Activated CD4-positive, alpha-beta memory T cell treated with anti-CD3 and anti-CD28 coated beads, Interleukin-2, amount 10 ng/mL, durations not matched to agents 7 days and 5 days (primary cell): ENCODE measurements at regions not wholly inside any gene's neighbourhood (a gene's known extent, or its start where the extent isn't known, plus 50 kb on each side); places are given as distances from the start of the nearest gene placed in this dataset.

Source experiments
- CTCF ChIA-PET: fragments of 350-600 bp; sonication (Branson Sonifier 250); formaldehyde crosslinking; loops from one replicate; lab custom pipeline; 2021; ENCODE audit warnings: antibody characterized with exemption, inconsistent platforms; lab: Charles Lee
- POLR2A ChIA-PET: fragments of 350-600 bp; sonication (Branson Sonifier 250); formaldehyde crosslinking; loops from one replicate; lab custom pipeline; 2021; ENCODE audit warnings: antibody characterized with exemption; lab: Charles Lee
- DNase-seq: peaks from one replicate; pipeline ENCODE4 v3.0.0-alpha.2; 2020
- H3K27ac Mint-ChIP-seq: one replicate; pipeline ENCODE4 v1.8.0; 2021; ENCODE audit warnings: mild to moderate bottlenecking, mixed read lengths
- H3K27me3 Mint-ChIP-seq: one replicate; pipeline ENCODE4 v1.8.0; 2021; ENCODE audit warnings: mixed read lengths
- H3K36me3 Mint-ChIP-seq: one replicate; pipeline ENCODE4 v1.8.0; 2021; ENCODE audit warnings: low read depth, mixed read lengths
- H3K4me1 Mint-ChIP-seq: one replicate; pipeline ENCODE4 v1.8.0; 2021; ENCODE audit warnings: mixed read lengths
- H3K4me3 Mint-ChIP-seq: one replicate; pipeline ENCODE4 v1.8.0; 2021; ENCODE audit warnings: mild to moderate bottlenecking, mixed read lengths
- H3K9me3 Mint-ChIP-seq: one replicate; pipeline ENCODE4 v1.8.0; 2021; ENCODE audit warnings: mixed read lengths

DNA sequence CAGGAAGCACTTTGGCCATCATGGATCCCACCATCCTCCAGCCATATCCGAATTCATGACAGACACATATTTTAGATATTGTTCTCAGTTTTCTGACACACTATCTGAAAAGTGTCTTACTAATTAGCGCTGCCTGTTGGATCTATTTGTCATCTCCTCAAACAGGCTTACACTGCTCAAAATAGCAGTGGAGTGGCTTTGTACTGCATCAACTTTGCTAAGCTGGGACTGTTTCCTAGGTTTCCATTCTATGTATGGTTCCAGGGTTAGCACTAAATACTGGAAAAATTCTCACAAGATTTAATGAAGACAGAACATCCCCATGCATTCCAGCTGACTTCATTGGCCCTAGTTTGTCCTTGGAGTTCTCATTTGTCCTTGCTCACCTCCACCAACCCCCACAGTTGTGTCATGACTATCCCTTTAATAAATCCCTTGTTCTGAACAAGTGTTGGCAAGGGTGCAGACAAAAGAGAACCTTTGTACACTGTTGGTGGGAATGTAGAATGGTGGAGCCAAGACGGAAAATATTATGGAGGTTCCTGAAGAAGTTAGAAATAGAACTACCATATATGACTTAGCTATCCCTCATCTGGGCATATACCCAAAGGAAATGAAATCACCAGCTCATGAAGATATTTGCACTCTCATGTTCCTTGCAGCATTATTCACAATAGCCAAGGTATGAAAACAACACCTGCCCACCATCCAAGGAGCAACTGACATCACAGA is 136.5 kb upstream of the RAI14 start:
- ChIA-PET POLR2A (no interaction called here), CTCF (interaction anchor here (1.3 kb wide), 1 partner anchor 378 kb away, joined by 5 read pairs; no protein-coding TSS in a partner anchor)
- H3K27me3 Mint-ChIP-seq: peaks cover 20% of the 10 kb centered on the region
- no peak overlapping the region for H3K4me3 Mint-ChIP-seq
- H3K36me3 Mint-ChIP-seq: no peaks in the 10 kb centered on the region
- peaks cover 2% of the 10 kb centered on the region for H3K4me1 Mint-ChIP-seq
- no peak for DNase-seq
- H3K27ac Mint-ChIP-seq: no peak overlapping the region
- H3K9me3 Mint-ChIP-seq: no peaks in the 10 kb centered on the region

DNA sequence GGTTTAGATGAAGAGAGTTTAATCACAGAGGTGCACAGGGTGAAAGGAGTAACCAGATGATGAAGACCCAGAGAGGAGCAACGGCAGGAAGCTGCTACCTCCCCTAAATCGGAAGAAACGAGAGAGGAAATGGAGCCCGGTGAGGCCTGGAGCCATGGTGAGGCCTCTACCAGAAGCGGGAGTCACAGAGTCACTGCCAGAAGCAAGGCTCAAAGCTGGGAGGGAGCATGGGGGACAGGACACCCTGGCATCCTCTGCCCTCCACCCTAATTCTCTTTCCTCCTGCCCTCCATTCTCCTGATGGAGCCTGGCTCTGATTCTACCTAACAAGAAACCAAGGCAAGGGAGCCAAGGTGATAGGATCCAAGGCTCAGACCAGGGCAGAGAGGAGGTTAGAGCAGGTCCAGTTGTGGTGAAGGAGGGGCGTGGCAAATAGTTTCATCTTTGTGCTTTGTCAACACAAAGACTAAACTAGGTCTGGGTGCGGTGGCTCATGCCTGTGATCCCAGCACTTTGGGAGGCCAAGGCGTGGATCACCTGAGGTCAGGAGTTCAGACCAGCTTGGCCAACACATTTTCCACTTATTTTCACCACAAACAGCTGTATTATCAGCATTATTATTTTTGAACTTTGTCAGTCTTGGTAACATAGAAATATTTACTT is 134.4 kb upstream of the RAI14 start:
- H3K4me1 Mint-ChIP-seq: peaks cover 2% of the 10 kb centered on the region
- ChIA-PET POLR2A (no interaction called here), CTCF (interaction anchor here (3.0 kb wide), 2 partner anchors 11 to 481 kb away, joined by 19 to 20 read pairs; no protein-coding TSS in a partner anchor)
- H3K27me3 Mint-ChIP-seq: peaks cover 17% of the 10 kb centered on the region
- no peaks in the 10 kb centered on the region for H3K9me3 Mint-ChIP-seq
- H3K36me3 Mint-ChIP-seq: no peaks in the 10 kb centered on the region
- DNase-seq: no peak
- no peak overlapping the region for H3K27ac Mint-ChIP-seq
- no peak overlapping the region for H3K4me3 Mint-ChIP-seq

DNA sequence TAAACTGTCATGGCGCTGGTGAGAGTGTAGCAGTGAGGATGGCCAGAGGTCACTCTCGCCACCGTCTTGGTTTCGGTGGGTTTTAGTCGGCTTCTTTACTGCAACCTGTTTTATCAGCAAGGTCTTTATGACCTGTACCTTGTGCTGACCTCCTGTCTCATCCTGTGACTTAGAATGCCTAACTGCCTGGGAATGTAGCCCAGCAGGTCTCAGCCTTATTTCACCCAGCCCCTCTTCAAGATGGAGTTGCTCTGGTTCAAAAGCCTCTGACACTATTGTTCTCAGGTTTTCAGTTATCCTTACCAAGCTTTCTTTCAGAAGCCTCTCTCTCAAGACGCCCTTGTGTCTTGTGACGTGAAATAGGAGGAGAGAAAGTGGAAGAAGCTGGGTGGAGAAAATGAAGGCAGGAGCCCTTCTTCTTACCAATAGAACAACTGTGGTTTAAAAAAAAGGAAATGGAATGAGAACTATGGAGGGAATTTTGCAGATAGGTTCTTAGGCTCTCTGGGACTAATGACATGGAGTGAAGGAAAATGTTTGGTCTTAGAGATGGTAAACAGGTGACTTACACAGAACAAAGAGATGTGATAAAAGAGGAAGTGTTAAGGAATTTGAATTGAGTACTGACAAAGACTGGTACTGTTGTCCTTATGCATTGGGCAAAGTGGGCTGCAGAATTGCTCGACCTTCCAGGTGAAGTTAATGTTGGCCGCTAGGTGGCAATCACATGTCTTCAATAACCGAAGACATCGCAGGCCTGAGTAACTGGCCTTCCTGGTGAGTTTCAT is 133.3 kb upstream of the RAI14 start:
- CTCF ChIA-PET: interaction anchor here (1.4 to 3.2 kb wide), 5 partner anchors 10 to 480 kb away, joined by 5 to 42 read pairs (median 19); no protein-coding TSS in a partner anchor
- no peak overlapping the region for H3K27ac Mint-ChIP-seq
- no peaks in the 10 kb centered on the region for H3K36me3 Mint-ChIP-seq
- POLR2A ChIA-PET: interaction anchor here (0.9 kb wide), 1 partner anchor 11 kb away, joined by 3 read pairs; no protein-coding TSS in a partner anchor
- no peaks in the 10 kb centered on the region for H3K9me3 Mint-ChIP-seq
- H3K4me3 Mint-ChIP-seq: no peak overlapping the region
- H3K27me3 Mint-ChIP-seq: peaks cover 11% of the 10 kb centered on the region
- H3K4me1 Mint-ChIP-seq: no peaks in the 10 kb centered on the region
- DNase-seq: peak; percentile 54

DNA sequence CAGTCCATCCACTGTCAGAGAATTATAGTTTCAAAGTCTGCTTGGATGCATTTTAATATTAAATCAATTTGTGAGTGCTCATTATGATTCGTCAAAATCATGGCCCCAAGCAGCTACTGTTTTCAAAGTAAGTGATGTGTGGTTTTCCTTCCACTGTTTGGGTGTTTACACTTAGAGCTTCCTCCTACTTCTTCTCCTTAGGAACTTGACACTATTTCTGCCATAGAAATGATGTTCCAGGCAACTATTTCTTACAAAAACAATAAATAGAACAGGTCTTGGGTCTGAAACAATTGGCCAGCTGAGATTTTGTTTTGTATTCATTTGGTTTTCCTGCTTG is 132.8 kb upstream of the RAI14 start:
- no peaks in the 10 kb centered on the region for H3K36me3 Mint-ChIP-seq
- no peak overlapping the region for H3K4me3 Mint-ChIP-seq
- no peak overlapping the region for H3K27ac Mint-ChIP-seq
- peaks cover 7% of the 10 kb centered on the region for H3K27me3 Mint-ChIP-seq
- no peaks in the 10 kb centered on the region for H3K9me3 Mint-ChIP-seq
- no peak for DNase-seq
- H3K4me1 Mint-ChIP-seq: no peaks in the 10 kb centered on the region
- POLR2A ChIA-PET: interaction anchor here (0.7 to 0.9 kb wide), 2 partner anchors 12 to 392 kb away, joined by 3 read pairs; partner anchors contain the start of genes BRIX1 and RAD1
- CTCF ChIA-PET: interaction anchor here (0.6 to 3.2 kb wide), 9 partner anchors 10 to 480 kb away, joined by 3 to 42 read pairs (median 5); no protein-coding TSS in a partner anchor

GRCh38 chr5:34524123-34524522 is 132.0 kb upstream of the RAI14 start:
- CTCF ChIA-PET: interaction anchor here (0.8 to 3.2 kb wide), 8 partner anchors 9 to 479 kb away, joined by 3 to 42 read pairs (median 8); no protein-coding TSS in a partner anchor
- Mint-ChIP-seq H3K36me3 (no peaks in the 10 kb centered on the region), H3K4me1 (no peaks in the 10 kb centered on the region), H3K9me3 (no peaks in the 10 kb centered on the region), H3K4me3 (no peak overlapping the region), H3K27ac (no peak overlapping the region), H3K27me3 (peaks cover 5% of the 10 kb centered on the region)
- POLR2A ChIA-PET: no interaction called here
- DNase-seq: no peak

- Mint-ChIP-seq H3K27ac (no peak overlapping the region), H3K9me3 (no peaks in the 10 kb centered on the region), H3K36me3 (no peaks in the 10 kb centered on the region), H3K4me3 (no peak overlapping the region), H3K27me3 (no peaks in the 10 kb centered on the region), H3K4me1 (no peaks in the 10 kb centered on the region)
- CTCF ChIA-PET: no interaction called here
- POLR2A ChIA-PET: no interaction called here
- no peak for DNase-seq
Observed at GRCh38 chr5:34525761-34526160, 130.4 kb upstream of the RAI14 start.

GRCh38 chr5:34526682-34527305 is 129.3 kb upstream of the RAI14 start:
- Mint-ChIP-seq H3K9me3 (no peaks in the 10 kb centered on the region), H3K27me3 (no peaks in the 10 kb centered on the region), H3K4me3 (no peak overlapping the region), H3K4me1 (no peaks in the 10 kb centered on the region), H3K27ac (no peak overlapping the region), H3K36me3 (no peaks in the 10 kb centered on the region)
- POLR2A ChIA-PET: no interaction called here
- DNase-seq: no peak
- CTCF ChIA-PET: no interaction called here

- CTCF ChIA-PET: no interaction called here
- no peak overlapping the region for H3K4me3 Mint-ChIP-seq
- H3K36me3 Mint-ChIP-seq: no peaks in the 10 kb centered on the region
- H3K4me1 Mint-ChIP-seq: peaks cover 4% of the 10 kb centered on the region
- no peak for DNase-seq
- no peaks in the 10 kb centered on the region for H3K9me3 Mint-ChIP-seq
- no peaks in the 10 kb centered on the region for H3K27me3 Mint-ChIP-seq
- POLR2A ChIA-PET: no interaction called here
- H3K27ac Mint-ChIP-seq: no peak overlapping the region
Observed at GRCh38 chr5:34529581-34530331, 126.4 kb upstream of the RAI14 start.

GRCh38 chr5:34530637-34531036 is 125.5 kb upstream of the RAI14 start:
- no peak overlapping the region for H3K4me3 Mint-ChIP-seq
- peaks cover 4% of the 10 kb centered on the region for H3K4me1 Mint-ChIP-seq
- no peak overlapping the region for H3K27ac Mint-ChIP-seq
- no peaks in the 10 kb centered on the region for H3K27me3 Mint-ChIP-seq
- no peaks in the 10 kb centered on the region for H3K36me3 Mint-ChIP-seq
- DNase-seq: no peak
- ChIA-PET POLR2A (no interaction called here), CTCF (no interaction called here)
- H3K9me3 Mint-ChIP-seq: no peaks in the 10 kb centered on the region

GRCh38 chr5:34531751-34532360 is 124.3 kb upstream of the RAI14 start:
- POLR2A ChIA-PET: no interaction called here
- DNase-seq: no peak
- Mint-ChIP-seq H3K4me3 (no peak overlapping the region), H3K27me3 (peaks cover 3% of the 10 kb centered on the region), H3K36me3 (no peaks in the 10 kb centered on the region), H3K9me3 (no peaks in the 10 kb centered on the region), H3K27ac (no peak overlapping the region), H3K4me1 (peaks cover 4% of the 10 kb centered on the region)
- CTCF ChIA-PET: interaction anchor here (3.7 kb wide), 1 partner anchor 8 kb away, joined by 20 read pairs; no protein-coding TSS in a partner anchor

DNA sequence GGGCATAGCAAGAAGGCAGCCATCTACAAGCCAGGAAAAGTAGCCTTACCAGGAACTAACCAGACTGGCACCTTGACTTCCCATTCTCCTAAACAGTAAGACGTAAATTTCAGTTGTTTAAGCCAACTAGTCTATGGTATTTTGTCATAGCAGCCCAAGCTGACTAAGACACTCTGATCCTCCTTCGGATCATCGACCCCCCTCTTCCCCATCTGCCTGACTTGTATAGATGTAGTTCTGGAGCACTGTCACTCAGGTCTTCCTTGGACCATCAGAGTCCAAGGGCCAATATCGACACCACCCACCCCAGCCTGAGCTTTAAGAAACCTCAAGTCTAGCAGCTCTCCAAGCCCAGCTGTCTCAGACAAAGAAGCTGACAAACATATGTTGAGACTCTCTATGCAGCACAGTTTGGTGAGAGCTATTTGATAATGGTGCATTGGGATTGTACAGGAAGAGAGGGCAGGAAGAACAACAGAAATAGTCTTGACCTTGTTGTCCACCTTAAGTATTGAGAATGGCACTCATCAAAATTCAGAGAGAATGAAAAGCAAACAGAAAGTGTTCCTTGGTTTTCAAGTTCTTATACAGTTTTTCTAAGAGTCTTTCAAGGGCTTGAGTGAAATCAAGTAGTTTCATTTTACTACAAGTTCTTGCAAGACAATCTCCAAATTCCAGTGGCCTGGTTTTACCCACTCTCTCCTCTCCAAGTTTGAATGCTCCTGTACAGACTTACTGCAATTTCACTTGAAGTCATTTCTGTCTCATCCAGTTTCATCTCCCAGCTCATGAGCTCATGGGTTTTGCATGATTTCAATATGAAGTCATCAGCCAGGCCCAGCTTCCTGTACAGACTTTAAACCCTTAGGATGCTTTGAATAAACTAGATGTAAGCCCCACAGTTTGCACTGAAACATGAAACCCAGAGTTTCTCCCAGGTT is 122.3 kb upstream of the RAI14 start:
- H3K4me1 Mint-ChIP-seq: peaks cover 4% of the 10 kb centered on the region
- no peaks in the 10 kb centered on the region for H3K36me3 Mint-ChIP-seq
- H3K27me3 Mint-ChIP-seq: peaks cover 7% of the 10 kb centered on the region
- POLR2A ChIA-PET: no interaction called here
- H3K27ac Mint-ChIP-seq: no peak overlapping the region
- CTCF ChIA-PET: interaction anchor here (1.9 to 3.7 kb wide), 2 partner anchors 10 to 59 kb away, joined by 4 to 20 read pairs; no protein-coding TSS in a partner anchor
- no peaks in the 10 kb centered on the region for H3K9me3 Mint-ChIP-seq
- no peak for DNase-seq
- H3K4me3 Mint-ChIP-seq: no peak overlapping the region
